Aorta (tissue), 5 donors: ENCODE measurements at regions not wholly inside any gene's neighbourhood (a gene's known extent, or its start where the extent isn't known, plus 50 kb on each side); places are given as distances from the start of the nearest gene placed in this dataset.

Experiments used
- ATAC-seq: fragments of 200-7000 bp; cut with Tn5 transposase; one replicate; pipeline ENCODE4 v1.9.1; 2022; ENCODE audit warnings: moderate library complexity; ENCODE audit not compliant: low FRiP score
- DNase-seq, 2 donors: peaks; one replicate each; pipeline ENCODE4 v3.0.0-alpha.2; 2020
- H3K27ac ChIP-seq, 2 donors: one replicate each; pipeline ENCODE4 v1.5.1; 2013; ENCODE audit warnings: low read length in 2 of 2, mild to moderate bottlenecking in 2 of 2, moderate library complexity in 2 of 2, control low read depth in 1 of 2, inconsistent platforms in 1 of 2, low read depth in 1 of 2
- H3K27me3 ChIP-seq, 2 donors: one replicate each; pipeline ENCODE4 v1.6.1; 2013; ENCODE audit warnings: control low read depth in 1 of 2, low read length in 1 of 2, mild to moderate bottlenecking in 1 of 2, moderate library complexity in 1 of 2; ENCODE audit not compliant: insufficient read depth in 2 of 2, control insufficient read depth in 1 of 2
- H3K36me3 ChIP-seq, 2 donors: one replicate each; pipeline ENCODE4 v1.6.1; 2013; ENCODE audit warnings: control low read depth in 1 of 2, low read length in 1 of 2, mild to moderate bottlenecking in 1 of 2; ENCODE audit not compliant: insufficient read depth in 2 of 2, control insufficient read depth in 1 of 2
- H3K4me1 ChIP-seq, 2 donors: one replicate each; pipeline ENCODE4 v1.6.1; 2013; ENCODE audit warnings: low read length in 2 of 2, control low read depth in 1 of 2, mild to moderate bottlenecking in 1 of 2, moderate library complexity in 1 of 2; ENCODE audit not compliant: insufficient read depth in 2 of 2, control insufficient read depth in 1 of 2
- H3K4me3 ChIP-seq, 2 donors: one replicate each; pipeline ENCODE4 v1.5.1; 2013; ENCODE audit warnings: low read length in 2 of 2, control low read depth in 1 of 2, mild to moderate bottlenecking in 1 of 2
- H3K9me3 ChIP-seq: one replicate; pipeline ENCODE4 v1.6.1; 2013; ENCODE audit warnings: mild to moderate bottlenecking, low read length; ENCODE audit not compliant: control insufficient read depth
- WGBS, 2 donors: extraction: QIAGEN DNeasy Blood & Tissue Kit; methylation state at CpG; one replicate each; pipeline ENCODE4 v1.1.7; 2013; 5-methylcytosine and 5-hydroxymethylcytosine counted together
- intact Hi-C, 2 donors: fragments of 100-400 bp; cut with DNase I; formaldehyde crosslinking; loops; one replicate each; pipeline versions ENCODE4 v1.14.2 to v1.15.0; 2022
- donor health status: healthy with polysubstance abuse.
- donor health status: Bipolar disorder and iron deficiency.
- donor health status: DM: no; HTN: no; CAD: no.
- donor health status: DM: no; HTN: no; CAD: no.
- donor health status: DM: yes; HTN: yes; CAD: no.

DNA sequence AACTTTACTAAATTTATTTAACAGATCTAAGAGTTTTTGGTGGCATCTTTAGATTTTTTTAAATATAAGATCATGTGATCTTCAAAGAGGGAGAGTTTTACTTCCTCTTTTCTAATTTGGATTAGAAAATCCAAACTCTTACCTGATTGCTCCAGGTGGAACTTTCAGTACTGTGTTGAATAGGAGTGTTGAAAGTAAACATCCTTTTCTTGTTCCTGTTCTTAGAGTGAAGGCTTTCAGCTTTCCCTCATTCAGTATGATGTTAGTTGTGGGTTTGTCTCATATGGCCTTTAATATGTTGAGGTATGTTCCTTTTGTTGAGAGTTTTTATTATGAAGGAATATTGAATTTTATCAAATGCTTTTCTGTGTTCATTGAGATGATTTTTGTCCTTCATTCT, 650.0 kb upstream of the SGCD start:
- no peak overlapping the region for H3K4me3 ChIP-seq
- peaks cover 3% of the 10 kb centered on the region for H3K9me3 ChIP-seq
- no peak overlapping the region for H3K27ac ChIP-seq
- no peaks in the 10 kb centered on the region for H3K36me3 ChIP-seq
- no peaks in the 10 kb centered on the region for H3K27me3 ChIP-seq
- ATAC-seq (no peak), DNase-seq (no peak)
- intact Hi-C loops, result no loop called here
- no peaks in the 10 kb centered on the region for H3K4me1 ChIP-seq

DNA sequence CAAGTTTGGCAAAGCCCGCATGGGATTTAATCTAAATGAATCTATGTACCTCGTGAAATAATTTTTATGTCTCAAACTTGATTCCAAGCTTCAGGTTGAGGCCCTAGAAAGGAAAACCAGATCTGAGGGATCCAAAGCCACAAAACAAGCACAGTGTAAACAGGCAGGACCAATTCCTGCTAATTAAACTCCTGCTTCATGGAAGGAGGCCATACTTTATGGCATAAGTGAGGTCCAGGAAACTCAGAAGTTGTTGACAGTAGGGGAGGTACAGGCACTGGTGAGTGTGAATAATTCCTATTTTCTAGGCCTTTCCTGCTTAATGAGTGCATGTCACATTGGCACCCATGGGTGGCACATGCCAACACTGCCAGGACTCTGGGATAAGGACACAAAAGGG, 648.6 kb upstream of the SGCD start:
- no peak for ATAC-seq
- WGBS, 2 donors, result 74 to 81% methylated on average over 2 of the region's 2 CpGs
- no peaks in the 10 kb centered on the region for H3K36me3 ChIP-seq
- intact Hi-C loops, result no loop called here
- no peaks in the 10 kb centered on the region for H3K4me1 ChIP-seq
- H3K27ac ChIP-seq, result no peak overlapping the region
- H3K27me3 ChIP-seq, result no peaks in the 10 kb centered on the region
- H3K4me3 ChIP-seq, result no peak overlapping the region
- DNase-seq, result no peak
- H3K9me3 ChIP-seq, result peaks cover 3% of the 10 kb centered on the region

- no peak for ATAC-seq
- no peaks in the 10 kb centered on the region for H3K27me3 ChIP-seq
- intact Hi-C loops, result no loop called here
- H3K36me3 ChIP-seq, result no peaks in the 10 kb centered on the region
- no peak overlapping the region for H3K4me3 ChIP-seq
- peaks cover 3% of the 10 kb centered on the region for H3K9me3 ChIP-seq
- DNase-seq, result no peak
- H3K4me1 ChIP-seq, result no peaks in the 10 kb centered on the region
- 45 to 48% methylated on average over 1 of the region's 1 CpG for WGBS, 2 donors
- H3K27ac ChIP-seq, result no peak overlapping the region
Observed at GRCh38 chr5:155679530-155679929, 647.4 kb upstream of the SGCD start.

DNA sequence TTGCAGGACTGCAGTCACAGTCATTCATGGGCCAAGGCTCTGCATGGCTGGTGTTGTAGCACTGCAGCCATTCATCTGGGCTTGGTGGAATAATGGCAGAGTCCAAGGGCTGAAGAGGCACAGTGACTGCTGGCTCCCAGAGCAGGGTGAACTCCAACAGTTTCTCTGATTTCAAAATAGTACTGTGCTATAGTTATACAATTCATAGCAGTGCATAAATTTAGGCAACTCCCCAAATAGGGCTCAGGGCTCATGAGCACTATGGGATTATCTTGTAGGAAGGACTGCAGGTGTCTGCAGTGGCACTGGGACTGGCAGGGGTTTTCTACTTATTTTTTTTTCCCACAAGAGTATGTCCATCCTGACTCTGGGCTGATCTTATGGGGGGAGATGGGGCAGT, 642.5 kb upstream of the SGCD start:
- Histone ChIP-seq H3K4me1 (no peaks in the 10 kb centered on the region), H3K9me3 (peaks cover 4% of the 10 kb centered on the region), H3K4me3 (no peak overlapping the region), H3K27ac (no peak overlapping the region), H3K27me3 (no peaks in the 10 kb centered on the region), H3K36me3 (no peaks in the 10 kb centered on the region)
- DNase-seq (no peak), ATAC-seq (no peak)
- intact Hi-C loops, result no loop called here

GRCh38 chr5:155686131-155686530, 640.8 kb upstream of the SGCD start:
- DNase-seq, result no peak
- no peaks in the 10 kb centered on the region for H3K36me3 ChIP-seq
- peaks cover 1% of the 10 kb centered on the region for H3K9me3 ChIP-seq
- intact Hi-C loops, result no loop called here
- ATAC-seq, result no peak
- 5 to 10% methylated on average over 1 of the region's 1 CpG for WGBS, 2 donors
- H3K27ac ChIP-seq, result no peak overlapping the region
- H3K4me1 ChIP-seq, result no peaks in the 10 kb centered on the region
- no peaks in the 10 kb centered on the region for H3K27me3 ChIP-seq
- H3K4me3 ChIP-seq, result no peak overlapping the region

GRCh38 chr5:155689406-155689805, 637.6 kb upstream of the SGCD start:
- intact Hi-C loops, result no loop called here
- DNase-seq (no peak), ATAC-seq (no peak)
- no peaks in the 10 kb centered on the region for H3K4me1 ChIP-seq
- no peaks in the 10 kb centered on the region for H3K36me3 ChIP-seq
- H3K4me3 ChIP-seq, result no peak overlapping the region
- H3K27me3 ChIP-seq, result no peaks in the 10 kb centered on the region
- H3K27ac ChIP-seq, result no peak overlapping the region
- H3K9me3 ChIP-seq, result peaks cover 3% of the 10 kb centered on the region
- WGBS, 2 donors, result 9 to 14% methylated on average over 1 of the region's 1 CpG

GRCh38 chr5:155696362-155696761, 630.6 kb upstream of the SGCD start:
- Histone ChIP-seq H3K36me3 (no peaks in the 10 kb centered on the region), H3K4me3 (no peak overlapping the region), H3K4me1 (no peaks in the 10 kb centered on the region), H3K27me3 (peaks cover 0 to 2% of the 10 kb centered on the region in 2 donors), H3K27ac (no peak overlapping the region), H3K9me3 (peaks cover 5% of the 10 kb centered on the region)
- DNase-seq (no peak), ATAC-seq (no peak)
- 27 to 36% methylated on average over 1 of the region's 1 CpG for WGBS, 2 donors
- intact Hi-C loops, result no loop called here

GRCh38 chr5:155697236-155697635, 629.7 kb upstream of the SGCD start:
- WGBS, 2 donors, result 79 to 82% methylated on average over 4 of the region's 4 CpGs
- no peak for ATAC-seq
- intact Hi-C loops, result no loop called here
- no peak for DNase-seq
- Histone ChIP-seq H3K4me3 (no peak overlapping the region), H3K27ac (no peak overlapping the region), H3K36me3 (no peaks in the 10 kb centered on the region), H3K4me1 (no peaks in the 10 kb centered on the region), H3K9me3 (peaks cover 5% of the 10 kb centered on the region), H3K27me3 (peaks cover 0 to 2% of the 10 kb centered on the region in 2 donors)

- Histone ChIP-seq H3K9me3 (peaks cover 4% of the 10 kb centered on the region), H3K27me3 (peaks cover 0 to 2% of the 10 kb centered on the region in 2 donors), H3K4me1 (no peaks in the 10 kb centered on the region), H3K4me3 (no peak overlapping the region), H3K27ac (no peak overlapping the region), H3K36me3 (no peaks in the 10 kb centered on the region)
- DNase-seq, result no peak
- 63 to 68% methylated on average over 1 of the region's 1 CpG for WGBS, 2 donors
- intact Hi-C loops, result no loop called here
- ATAC-seq, result no peak
Observed at GRCh38 chr5:155699385-155699784, 627.6 kb upstream of the SGCD start.
